ENCODE measurements at regions not wholly inside any gene's neighbourhood (a gene's known extent, or its start where the extent isn't known, plus 50 kb on each side); places are given as distances from the start of the nearest gene placed in this dataset.

- ATAC-seq (no peak), DNase-seq (ENCODE audit: low spot score) (no peak)
- H3F3A ChIP-seq (replicated peaks; ENCODE audit: low read depth), result no peaks in the 10 kb centered on the region
- H3K9me3 Mint-ChIP-seq, result peaks cover 37% of the 10 kb centered on the region
- H4K20me1 ChIP-seq (replicated peaks; ENCODE audit: insufficient read depth), result no peaks in the 10 kb centered on the region
- H3K4me1 ChIP-seq (ENCODE audit: insufficient read depth), result no peaks in the 10 kb centered on the region
- H3K4me3 ChIP-seq, result no peak overlapping the region
- H3K36me3 ChIP-seq (ENCODE audit: insufficient read depth), result no peaks in the 10 kb centered on the region
- H3K27ac Mint-ChIP-seq, result no peak overlapping the region
- H3K36me3 Mint-ChIP-seq (ENCODE audit: low read depth), result peaks cover 15% of the 10 kb centered on the region
- H3K4me2 ChIP-seq, result no peak overlapping the region
- H3K4me1 Mint-ChIP-seq, result no peaks in the 10 kb centered on the region
- H3K27me3 ChIP-seq (ENCODE audit: insufficient read depth), result no peaks in the 10 kb centered on the region
- H3K27me3 Mint-ChIP-seq (ENCODE audit: insufficient read depth, low read depth, poor library complexity), result peaks cover 3% of the 10 kb centered on the region
- H3K9me2 ChIP-seq (ENCODE audit: insufficient read depth), result peaks cover 11% of the 10 kb centered on the region; the same call in 1 of the 2 replicates
- no peak overlapping the region for H2AFZ ChIP-seq
- H3K4me3 Mint-ChIP-seq, result no peak overlapping the region
- no peak for TF ChIP-seq ZNF462 (CRISPR knock-in tag; IDR thresholded peaks at IDR 0.05)
- TF ChIP-seq ETS1 (IDR thresholded peaks at IDR 0.05), result no peak
- no peak for TF ChIP-seq EZH2phosphoT487 (IDR thresholded peaks at IDR 0.05; ENCODE audit: unreplicated experiment)
- no peak for TF ChIP-seq ZNF331 (CRISPR knock-in tag; IDR thresholded peaks at IDR 0.05; ENCODE audit: low read depth)
- no peak for TF ChIP-seq JUNB (IDR thresholded peaks at IDR 0.05; ENCODE audit: unreplicated experiment)
- no peak for TF ChIP-seq REST (IDR thresholded peaks at IDR 0.05; ENCODE audit: unreplicated experiment)
- no peak for TF ChIP-seq EZH2 (IDR thresholded peaks at IDR 0.05; ENCODE audit: low read depth, unreplicated experiment)
- no peak for TF ChIP-seq CTCF (conservative IDR thresholded peaks at IDR 0.05; ENCODE audit: low read depth in 2 of 2)
- no peak for TF ChIP-seq ZNF114 (CRISPR knock-in tag; IDR thresholded peaks at IDR 0.05)
- no peak for TF ChIP-seq CREB1 (CRISPR knock-in tag; IDR thresholded peaks at IDR 0.05; ENCODE audit: low read depth)
- no peak for TF ChIP-seq NANOG (IDR thresholded peaks at IDR 0.05; ENCODE audit: borderline replicate concordance)
- no peak for TF ChIP-seq STAT1 (IDR thresholded peaks at IDR 0.05; ENCODE audit: unreplicated experiment)
- TF ChIP-seq POLR2AphosphoS5 (IDR thresholded peaks at IDR 0.05; ENCODE audit: low read depth), result no peak
- no peak overlapping the region for H3K27ac ChIP-seq (ENCODE audit: low read depth)
- H3K79me2 ChIP-seq (replicated peaks; ENCODE audit: insufficient read depth), result no peaks in the 10 kb centered on the region
These were observed 662.1 kb downstream of the XPNPEP1 start for GRCh38 chr10:109261231-109261630.

Data from GM23338 (cell line).